OCI-LY1 (cell line): ENCODE measurements at regions not wholly inside any gene's neighbourhood (a gene's known extent, or its start where the extent isn't known, plus 50 kb on each side); places are given as distances from the start of the nearest gene placed in this dataset.
"Not testable (repeated sequence)": the region's sequence is repeated elsewhere in the genome, so short reads cannot be mapped to it uniquely, and the experiment has no call there.

Experiments
- CTCF ChIP-seq: fragments of 200-600 bp; sonication (generic), shearing (Covaris generic); IDR thresholded peaks from 2 replicates; pipeline ENCODE4 v1.5.1; 2017; ENCODE audit warnings: mild to moderate bottlenecking, antibody characterized with exemption, low read length, moderate library complexity, mixed read lengths
- EZH2 ChIP-seq: fragments of 200-600 bp; sonication (generic), shearing (Covaris generic); IDR thresholded peaks from 2 replicates; pipeline ENCODE4 v1.8.0; 2017; ENCODE audit warnings: borderline replicate concordance, mixed run types, mild to moderate bottlenecking, antibody characterized with exemption, low read length, moderate library complexity, mixed read lengths

GRCh38 chr16:76138056-76138455 is 139.1 kb upstream of the CNTNAP4 start:
- TF ChIP-seq CTCF, EZH2: not testable (repeated sequence)
